K562 (cell line): ENCODE measurements at regions not wholly inside any gene's neighbourhood (a gene's known extent, or its start where the extent isn't known, plus 50 kb on each side); places are given as distances from the start of the nearest gene placed in this dataset.

Experiments used
- ATAC-seq: fragments of 200-7000 bp; cut with Tn5 transposase; 3 replicates; pipeline ENCODE4 v1.9.1; 2020; ENCODE audit warnings: moderate library complexity
- BruUV-seq: library from RNA; stranded (reverse); fragments of 400-500 nt; replicated peaks from 2 replicates; lab custom pipeline; 2021; lab: Mats Ljungman, UMichigan
- CTCF ChIA-PET: fragments of 300-600 bp; formaldehyde crosslinking; extraction: SDS; loops from one replicate; lab custom pipeline; 2021; ENCODE audit warnings: low intra/inter-chr PET ratio; lab: Yijun Ruan, JAX
- POLR2A ChIA-PET: fragments of 300-600, 350-650 bp; sonication (Branson Sonifier 250); formaldehyde crosslinking; extraction: SDS; loops from one replicate; lab custom pipeline; 2021; ENCODE audit warnings: antibody characterized with exemption, inconsistent platforms; lab: Yijun Ruan, JAX
- DNase-seq, 4 experiments: peaks; one replicate each; pipeline versions ENCODE4 v3.0.0 to v3.0.0-alpha.2; 2011 to 2018; ENCODE audit warnings: low spot score in 3 of 4, mixed read lengths in 3 of 4; ENCODE audit errors: extremely low read depth in 1 of 4
- FAIRE-seq: peaks from 2 replicates; lab custom pipeline; 2011; peaks lifted over from hg19 to GRCh38; lab: Jason Lieb, UNC
- H2AFZ ChIP-seq: 2 replicates; pipeline ENCODE4 v1.6.0; 2011; ENCODE audit warnings: low read depth, low read length, control low read depth, inconsistent platforms
- H3K27ac ChIP-seq: fragments of 200-600 bp; 3 replicates; pipeline ENCODE4 v1.8.0; 2011; ENCODE audit warnings: low read depth, mild to moderate bottlenecking, control low read depth, inconsistent platforms, low read length, moderate library complexity, mixed read lengths; ENCODE audit errors: extremely low read depth
- H3K27me3 ChIP-seq, 2 experiments: fragments of 300-600 bp in 1 of 2; 2 replicates in 1 of 2; 3 replicates in 1 of 2; pipeline versions ENCODE4 v1.6.0 to v1.8.0; 2011; ENCODE audit warnings: inconsistent platforms in 2 of 2, low read length in 2 of 2, mild to moderate bottlenecking in 1 of 2, mixed read lengths in 1 of 2, moderate library complexity in 1 of 2; ENCODE audit not compliant: control insufficient read depth in 2 of 2, insufficient read depth in 2 of 2
- H3K36me3 ChIP-seq: fragments of 300-600 bp; 3 replicates; pipeline ENCODE4 v1.8.0; 2011; ENCODE audit warnings: mild to moderate bottlenecking, low read length, inconsistent platforms; ENCODE audit not compliant: control insufficient read depth, insufficient read depth
- H3K4me1 ChIP-seq, 2 experiments: fragments of 200-600 bp in 1 of 2; replicated peaks in 1 of 2; 2 replicates in 1 of 2; 3 replicates in 1 of 2; pipeline versions ENCODE4 v1.5.1 to v1.8.0; 2011; ENCODE audit warnings: inconsistent platforms in 2 of 2, low read length in 2 of 2, mild to moderate bottlenecking in 1 of 2, mixed read lengths in 1 of 2, moderate library complexity in 1 of 2; ENCODE audit not compliant: control insufficient read depth in 2 of 2, insufficient read depth in 2 of 2
- H3K4me2 ChIP-seq: 2 replicates; pipeline ENCODE4 v1.6.1; 2011; ENCODE audit warnings: low read length, control low read depth, inconsistent platforms, mixed read lengths; ENCODE audit not compliant: insufficient read depth
- H3K4me3 ChIP-seq: fragments of 200-600 bp; sonication (generic), shearing (Covaris generic); 2 replicates; pipeline ENCODE4 v1.5.1; 2016; ENCODE audit warnings: control low read depth, inconsistent platforms
- H3K79me2 ChIP-seq: fragments of 200-600 bp; 3 replicates; pipeline ENCODE4 v1.8.0; 2011; ENCODE audit warnings: low read length, inconsistent platforms; ENCODE audit not compliant: control insufficient read depth, insufficient read depth
- H3K9ac ChIP-seq, 2 experiments: 2 replicates each; pipeline versions ENCODE4 v1.6.0 to v1.6.1; 2011; ENCODE audit warnings: low read depth in 2 of 2, low read length in 2 of 2, control low read depth in 1 of 2, inconsistent platforms in 1 of 2, mild to moderate bottlenecking in 1 of 2, mixed read lengths in 1 of 2; ENCODE audit not compliant: insufficient read depth in 1 of 2
- H3K9me1 ChIP-seq: one replicate; pipeline ENCODE4 v1.6.0; 2011; ENCODE audit warnings: inconsistent platforms, mild to moderate bottlenecking, low read length, moderate library complexity; ENCODE audit not compliant: control insufficient read depth, insufficient read depth
- H3K9me3 ChIP-seq: replicated peaks from 2 replicates; pipeline ENCODE4 v1.5.1; 2011; ENCODE audit warnings: low read depth, low read length, inconsistent platforms; ENCODE audit not compliant: control insufficient read depth, insufficient read depth
- H4K20me1 ChIP-seq: replicated peaks from 2 replicates; pipeline ENCODE4 v1.6.1; 2011; ENCODE audit warnings: low read length, inconsistent platforms, mixed read lengths; ENCODE audit not compliant: control insufficient read depth, insufficient read depth
- CBFA2T2 ChIP-seq: fragments of 450-650 bp; conservative IDR thresholded peaks from 2 replicates; pipeline ENCODE4 v1.6.1; 2017; ENCODE audit warnings: mild to moderate bottlenecking
- CHD2 ChIP-seq: IDR thresholded peaks from 2 replicates; pipeline ENCODE4 v1.6.1; 2011; ENCODE audit warnings: low read depth, low read length
- ETV6 ChIP-seq, 3 experiments: fragments of 150-350 bp in 1 of 3; sonication (generic) in 1 of 3; formaldehyde crosslinking in 1 of 3; IDR thresholded peaks; 2 replicates each; pipeline versions ENCODE4 v1.6.1 to v1.8.0; 2014 to 2022; ENCODE audit warnings: borderline replicate concordance in 2 of 3, low read depth in 2 of 3, antibody characterized with exemption in 1 of 3, low read length in 1 of 3, mild to moderate bottlenecking in 1 of 3, missing genetic modification reagents in 1 of 3
- HCFC1 ChIP-seq: IDR thresholded peaks from 2 replicates; pipeline ENCODE4 v1.6.1; 2012; ENCODE audit warnings: low read depth, low read length, improper control_type of control experiment
- KLF1 ChIP-seq: fragments of 450-650 bp; IDR thresholded peaks from 2 replicates; pipeline ENCODE4 v1.6.1; 2016; ENCODE audit warnings: missing genetic modification characterization, missing compliant biosample characterization
- MCM7 ChIP-seq, 2 experiments: fragments of 450-650 bp; IDR thresholded peaks; 2 replicates each; pipeline ENCODE4 v1.6.1; 2016 to 2018
- SMARCB1 ChIP-seq: IDR thresholded peaks from 2 replicates; pipeline ENCODE4 v1.6.1; 2011; ENCODE audit warnings: improper control_type of control experiment, low read depth; ENCODE audit not compliant: insufficient read length
- WGBS: fragments of 100-300 bp; shearing (Covaris generic); methylation state at CpG from one replicate; pipeline ENCODE4 v1.1.6; 2016; ENCODE audit warnings: low coverage, mixed read lengths; ENCODE audit not compliant: insufficient coverage; ENCODE audit errors: missing lambda C conversion rate; 5-methylcytosine and 5-hydroxymethylcytosine counted together
- in situ Hi-C: fragments of 300-500 bp; cut with MboI; formaldehyde crosslinking; loops from 4 replicates; pipeline ENCODE4 v1.15.0; 2018; ENCODE audit warnings: inconsistent platforms, mixed read lengths
- intact Hi-C: fragments of 100-400 bp; cut with micrococcal nuclease; formaldehyde crosslinking; loops from 2 replicates; pipeline ENCODE4 v1.14.2; 2022
- TF ChIP-seq, protein P1 (sequence below): fragments of 150-350 bp; IDR thresholded peaks from 2 replicates; pipeline ENCODE4 v1.6.1; 2014; ENCODE audit warnings: low read depth, mild to moderate bottlenecking, low read length, borderline replicate concordance
- TF ChIP-seq, protein P2 (sequence below): fragments of 450-650 bp; formaldehyde crosslinking; IDR thresholded peaks from 2 replicates; pipeline ENCODE4 v1.4.0; 2022; ENCODE audit warnings: missing genetic modification characterization
- TF ChIP-seq, protein P3 (sequence below): fragments of 250-450 bp; sonication (Bioruptor Pico); IDR thresholded peaks from 2 replicates; pipeline ENCODE4 v1.8.0; 2021; ENCODE audit warnings: mild to moderate bottlenecking, moderate library complexity
- TF ChIP-seq, protein P4 (sequence below): fragments of 450-650 bp; IDR thresholded peaks from 2 replicates; pipeline ENCODE4 v1.6.1; 2016; ENCODE audit warnings: low read depth, mild to moderate bottlenecking, moderate library complexity

DNA sequence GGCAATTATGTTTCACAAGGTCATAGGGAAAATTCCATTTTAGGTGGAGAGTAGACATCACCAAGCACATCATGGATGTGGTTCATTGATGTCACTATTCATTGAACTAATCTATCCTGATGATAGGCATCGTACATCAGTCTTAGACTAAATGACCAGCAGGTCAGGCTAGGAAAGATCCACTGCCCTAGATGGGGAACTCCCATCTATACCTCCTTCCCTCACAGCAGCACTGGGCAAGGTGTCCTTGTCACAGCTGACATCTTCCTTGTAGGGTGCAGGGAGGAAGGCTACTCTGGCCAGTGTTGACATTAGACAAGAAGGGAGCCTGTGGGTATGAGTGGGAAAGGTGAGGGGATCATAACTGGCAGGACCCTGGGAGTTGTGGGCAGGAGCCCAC lies 63.8 kb upstream of the CAPRIN2 start (continued):
- TF ChIP-seq, protein P1, sequence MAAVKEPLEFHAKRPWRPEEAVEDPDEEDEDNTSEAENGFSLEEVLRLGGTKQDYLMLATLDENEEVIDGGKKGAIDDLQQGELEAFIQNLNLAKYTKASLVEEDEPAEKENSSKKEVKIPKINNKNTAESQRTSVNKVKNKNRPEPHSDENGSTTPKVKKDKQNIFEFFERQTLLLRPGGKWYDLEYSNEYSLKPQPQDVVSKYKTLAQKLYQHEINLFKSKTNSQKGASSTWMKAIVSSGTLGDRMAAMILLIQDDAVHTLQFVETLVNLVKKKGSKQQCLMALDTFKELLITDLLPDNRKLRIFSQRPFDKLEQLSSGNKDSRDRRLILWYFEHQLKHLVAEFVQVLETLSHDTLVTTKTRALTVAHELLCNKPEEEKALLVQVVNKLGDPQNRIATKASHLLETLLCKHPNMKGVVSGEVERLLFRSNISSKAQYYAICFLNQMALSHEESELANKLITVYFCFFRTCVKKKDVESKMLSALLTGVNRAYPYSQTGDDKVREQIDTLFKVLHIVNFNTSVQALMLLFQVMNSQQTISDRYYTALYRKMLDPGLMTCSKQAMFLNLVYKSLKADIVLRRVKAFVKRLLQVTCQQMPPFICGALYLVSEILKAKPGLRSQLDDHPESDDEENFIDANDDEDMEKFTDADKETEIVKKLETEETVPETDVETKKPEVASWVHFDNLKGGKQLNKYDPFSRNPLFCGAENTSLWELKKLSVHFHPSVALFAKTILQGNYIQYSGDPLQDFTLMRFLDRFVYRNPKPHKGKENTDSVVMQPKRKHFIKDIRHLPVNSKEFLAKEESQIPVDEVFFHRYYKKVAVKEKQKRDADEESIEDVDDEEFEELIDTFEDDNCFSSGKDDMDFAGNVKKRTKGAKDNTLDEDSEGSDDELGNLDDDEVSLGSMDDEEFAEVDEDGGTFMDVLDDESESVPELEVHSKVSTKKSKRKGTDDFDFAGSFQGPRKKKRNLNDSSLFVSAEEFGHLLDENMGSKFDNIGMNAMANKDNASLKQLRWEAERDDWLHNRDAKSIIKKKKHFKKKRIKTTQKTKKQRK = no peak

DNA sequence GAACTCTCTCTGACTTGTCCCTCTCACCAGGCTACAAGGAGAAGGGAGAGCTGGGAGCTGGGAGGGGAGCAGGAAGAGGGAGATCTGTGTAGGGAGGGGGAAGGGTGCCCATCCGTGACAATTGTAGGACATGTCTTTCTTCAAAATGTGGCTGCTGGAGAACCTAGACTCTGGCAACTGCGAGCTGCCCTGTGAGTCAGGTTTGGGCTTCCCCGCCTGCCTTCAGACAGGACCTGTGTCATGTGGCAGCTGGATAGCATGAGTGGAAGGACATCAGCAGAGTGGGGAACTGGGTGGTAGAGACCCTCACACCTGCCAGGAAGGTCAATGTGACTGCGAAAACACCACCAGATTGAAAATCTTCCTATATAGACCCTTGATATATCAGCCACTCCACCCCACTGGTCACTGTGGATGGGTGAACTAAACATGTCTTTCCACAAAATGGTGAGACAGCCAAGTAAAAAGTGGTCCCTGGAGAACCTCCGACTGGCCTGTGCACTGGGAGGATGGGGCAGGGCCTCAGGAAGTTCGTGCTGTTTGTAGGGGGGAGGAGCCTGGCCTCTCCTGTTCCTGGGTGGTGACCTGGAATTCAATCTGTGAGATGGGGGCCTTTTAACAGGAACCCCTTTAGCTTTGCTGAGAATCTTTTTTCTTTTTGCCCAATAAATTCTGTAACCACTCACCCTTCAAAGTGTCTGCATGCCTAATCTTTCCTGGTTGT lies 62.2 kb upstream of the CAPRIN2 start:
- Histone ChIP-seq H3K4me2 (no peak overlapping the region), H3K4me1 (no peaks in the 10 kb centered on the region), H4K20me1 (no peaks in the 10 kb centered on the region), H3K9ac (no peak overlapping the region), H3K9me3 (no peaks in the 10 kb centered on the region), H2AFZ (no peak overlapping the region), H3K27me3 (peaks cover 0 to 8% of the 10 kb centered on the region in 2 experiments; a peak in 2 of 5 replicates), H3K79me2 (no peaks in the 10 kb centered on the region), H3K36me3 (no peaks in the 10 kb centered on the region), H3K9me1 (no peaks in the 10 kb centered on the region), H3K27ac (no peak overlapping the region), H3K4me3 (no peak overlapping the region)
- no peak for FAIRE-seq
- in situ Hi-C loops (loop anchor here (25.0 kb wide), 1 partner anchor 630 kb away; no protein-coding TSS in a partner anchor), intact Hi-C loops (no loop called here)
- no peak for DNase-seq
- BruUV-seq = no TSS peak
- CTCF ChIA-PET = no interaction called here
- no peak for ATAC-seq
- WGBS = 2% methylated on average over 6 of the region's 6 CpGs
- POLR2A ChIA-PET = interaction anchor here (0.8 kb wide), 1 partner anchor 12 kb away, joined by 3 read pairs; no protein-coding TSS in a partner anchor
- no peak for TF ChIP-seq CHD2
- TF ChIP-seq, protein P2, sequence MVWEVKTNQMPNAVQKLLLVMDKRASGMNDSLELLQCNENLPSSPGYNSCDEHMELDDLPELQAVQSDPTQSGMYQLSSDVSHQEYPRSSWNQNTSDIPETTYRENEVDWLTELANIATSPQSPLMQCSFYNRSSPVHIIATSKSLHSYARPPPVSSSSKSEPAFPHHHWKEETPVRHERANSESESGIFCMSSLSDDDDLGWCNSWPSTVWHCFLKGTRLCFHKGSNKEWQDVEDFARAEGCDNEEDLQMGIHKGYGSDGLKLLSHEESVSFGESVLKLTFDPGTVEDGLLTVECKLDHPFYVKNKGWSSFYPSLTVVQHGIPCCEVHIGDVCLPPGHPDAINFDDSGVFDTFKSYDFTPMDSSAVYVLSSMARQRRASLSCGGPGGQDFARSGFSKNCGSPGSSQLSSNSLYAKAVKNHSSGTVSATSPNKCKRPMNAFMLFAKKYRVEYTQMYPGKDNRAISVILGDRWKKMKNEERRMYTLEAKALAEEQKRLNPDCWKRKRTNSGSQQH = no peak
- TF ChIP-seq HCFC1 = no peak
- no peak for TF ChIP-seq SMARCB1
- TF ChIP-seq ETV6 (IDR thresholded peaks at IDR 0.05; ENCODE audit: borderline replicate concordance in 1 of 2, low read depth in 2 of 2, low read length in 1 of 2) = no peak
- no peak for TF ChIP-seq ETV6 (CRISPR knock-in tag; IDR thresholded peaks at IDR 0.05; ENCODE audit: borderline replicate concordance)
- no peak for TF ChIP-seq MCM7 (IDR thresholded peaks at IDR 0.05)
- TF ChIP-seq, protein P3, sequence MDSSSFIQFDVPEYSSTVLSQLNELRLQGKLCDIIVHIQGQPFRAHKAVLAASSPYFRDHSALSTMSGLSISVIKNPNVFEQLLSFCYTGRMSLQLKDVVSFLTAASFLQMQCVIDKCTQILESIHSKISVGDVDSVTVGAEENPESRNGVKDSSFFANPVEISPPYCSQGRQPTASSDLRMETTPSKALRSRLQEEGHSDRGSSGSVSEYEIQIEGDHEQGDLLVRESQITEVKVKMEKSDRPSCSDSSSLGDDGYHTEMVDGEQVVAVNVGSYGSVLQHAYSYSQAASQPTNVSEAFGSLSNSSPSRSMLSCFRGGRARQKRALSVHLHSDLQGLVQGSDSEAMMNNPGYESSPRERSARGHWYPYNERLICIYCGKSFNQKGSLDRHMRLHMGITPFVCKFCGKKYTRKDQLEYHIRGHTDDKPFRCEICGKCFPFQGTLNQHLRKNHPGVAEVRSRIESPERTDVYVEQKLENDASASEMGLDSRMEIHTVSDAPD = no peak
- no peak for TF ChIP-seq CBFA2T2
- no peak for TF ChIP-seq KLF1 (tag)
- TF ChIP-seq, protein P4, sequence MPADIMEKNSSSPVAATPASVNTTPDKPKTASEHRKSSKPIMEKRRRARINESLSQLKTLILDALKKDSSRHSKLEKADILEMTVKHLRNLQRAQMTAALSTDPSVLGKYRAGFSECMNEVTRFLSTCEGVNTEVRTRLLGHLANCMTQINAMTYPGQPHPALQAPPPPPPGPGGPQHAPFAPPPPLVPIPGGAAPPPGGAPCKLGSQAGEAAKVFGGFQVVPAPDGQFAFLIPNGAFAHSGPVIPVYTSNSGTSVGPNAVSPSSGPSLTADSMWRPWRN = no peak
